ENCODE measurements at regions not wholly inside any gene's neighbourhood (a gene's known extent, or its start where the extent isn't known, plus 50 kb on each side); places are given as distances from the start of the nearest gene placed in this dataset.
"Not testable (repeated sequence)": the region's sequence is repeated elsewhere in the genome, so short reads cannot be mapped to it uniquely, and the experiment has no call there.

GRCh38 chr22:19599626-19600243 is 75.5 kb upstream of the CLDN5 start:
- BruUV-seq (replicated peaks): no TSS peak
- Mint-ChIP-seq H3K4me3 (ENCODE audit: unreplicated experiment) (no peak overlapping the region), H3K27me3 (ENCODE audit: insufficient read depth, unreplicated experiment) (peaks cover 3% of the 10 kb centered on the region), H3K4me1 (ENCODE audit: low read depth, unreplicated experiment) (no peaks in the 10 kb centered on the region), H3K27ac (ENCODE audit: unreplicated experiment) (no peak overlapping the region), H3K36me3 (ENCODE audit: insufficient read depth, unreplicated experiment) (no peaks in the 10 kb centered on the region), H3K9me3 (ENCODE audit: unreplicated experiment) (no peaks in the 10 kb centered on the region)
- ChIA-PET POLR2A (no interaction called here), CTCF (interaction anchor here (1.0 kb wide), 1 partner anchor 30 kb away, joined by 5 read pairs; no protein-coding TSS in a partner anchor)
- intact Hi-C loops (cut with micrococcal nuclease; ENCODE audit: unreplicated experiment): no loop called here
- Histone ChIP-seq H3K4me3 (ENCODE audit: low read depth, low read length) (no peak overlapping the region), H3K36me3 (ENCODE audit: control insufficient read depth, insufficient read depth, low read length) (no peaks in the 10 kb centered on the region), H3K27me3 (replicated peaks; ENCODE audit: control insufficient read depth, insufficient read depth, low read length) (no peaks in the 10 kb centered on the region), H3K4me1 (peaks cover 6% of the 10 kb centered on the region), H3K9me3 (no peaks in the 10 kb centered on the region)
- DNase-seq: no peak
- no peak for TF ChIP-seq CTCF (IDR thresholded peaks at IDR 0.05; ENCODE audit: insufficient read depth in 1 of 2, low read depth in 1 of 2, low read length in 1 of 2, severe bottlenecking in 1 of 2, unreplicated experiment in 1 of 2)

GRCh38 chr22:19603346-19603745 is 79.1 kb upstream of the CLDN5 start:
- DNase-seq; H3K9me3 Mint-ChIP-seq (ENCODE audit: unreplicated experiment); H3K4me3 Mint-ChIP-seq (ENCODE audit: unreplicated experiment); H3K4me3 ChIP-seq (ENCODE audit: low read depth, low read length); H3K36me3 Mint-ChIP-seq (ENCODE audit: insufficient read depth, unreplicated experiment); H3K27ac Mint-ChIP-seq (ENCODE audit: unreplicated experiment); H3K27me3 Mint-ChIP-seq (ENCODE audit: insufficient read depth, unreplicated experiment); H3K27me3 ChIP-seq (replicated peaks; ENCODE audit: control insufficient read depth, insufficient read depth, low read length); BruUV-seq (replicated peaks); CTCF ChIA-PET; H3K4me1 ChIP-seq; intact Hi-C loops (cut with micrococcal nuclease; ENCODE audit: unreplicated experiment); H3K4me1 Mint-ChIP-seq (ENCODE audit: low read depth, unreplicated experiment); H3K36me3 ChIP-seq (ENCODE audit: control insufficient read depth, insufficient read depth, low read length); H3K9me3 ChIP-seq: not testable (repeated sequence)
- POLR2A ChIA-PET: interaction anchor here (0.6 kb wide), 1 partner anchor 66 kb away, joined by 3 read pairs; no protein-coding TSS in a partner anchor

DNA sequence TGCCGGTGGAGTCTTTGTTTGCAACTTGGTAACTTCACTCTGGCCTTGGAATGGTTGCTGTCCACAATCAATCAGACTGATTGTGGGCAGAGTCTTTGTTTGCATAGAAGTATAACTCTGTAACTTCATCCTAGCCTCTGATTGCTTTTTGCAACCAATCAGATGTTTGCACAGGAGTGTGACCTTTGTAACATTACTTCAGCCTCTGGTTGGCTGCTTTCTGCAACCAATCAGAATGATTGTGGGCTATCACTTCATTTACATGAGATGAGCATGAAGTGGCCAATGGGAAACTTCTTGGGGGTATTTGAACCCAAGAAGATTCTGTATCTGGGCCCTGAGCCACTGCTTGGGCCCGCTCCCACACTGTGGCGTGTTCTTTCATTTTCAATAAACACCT is 79.6 kb upstream of the CLDN5 start:
- intact Hi-C loops (cut with micrococcal nuclease; ENCODE audit: unreplicated experiment): no loop called here
- BruUV-seq (replicated peaks): no TSS peak
- Mint-ChIP-seq H3K27me3 (ENCODE audit: insufficient read depth, unreplicated experiment) (no peaks in the 10 kb centered on the region), H3K9me3 (ENCODE audit: unreplicated experiment) (no peaks in the 10 kb centered on the region), H3K27ac (ENCODE audit: unreplicated experiment) (no peak overlapping the region), H3K36me3 (ENCODE audit: insufficient read depth, unreplicated experiment) (no peaks in the 10 kb centered on the region), H3K4me3 (ENCODE audit: unreplicated experiment) (no peak overlapping the region), H3K4me1 (ENCODE audit: low read depth, unreplicated experiment) (no peaks in the 10 kb centered on the region)
- no peaks in the 10 kb centered on the region for H3K9me3 ChIP-seq
- H3K27me3 ChIP-seq (replicated peaks; ENCODE audit: control insufficient read depth, insufficient read depth, low read length): no peaks in the 10 kb centered on the region
- H3K36me3 ChIP-seq (ENCODE audit: control insufficient read depth, insufficient read depth, low read length): no peaks in the 10 kb centered on the region
- TF ChIP-seq CTCF (IDR thresholded peaks at IDR 0.05; ENCODE audit: insufficient read depth in 1 of 2, low read depth in 1 of 2, low read length in 1 of 2, severe bottlenecking in 1 of 2, unreplicated experiment in 1 of 2): no peak
- H3K4me1 ChIP-seq: peaks cover 6% of the 10 kb centered on the region
- H3K4me3 ChIP-seq (ENCODE audit: low read depth, low read length): no peak overlapping the region
- ChIA-PET CTCF (no interaction called here), POLR2A (no interaction called here)
- peak in 1 of 2 experiments; percentile 30 for DNase-seq
